ENCODE measurements at regions not wholly inside any gene's neighbourhood (a gene's known extent, or its start where the extent isn't known, plus 50 kb on each side); places are given as distances from the start of the nearest gene placed in this dataset.

DNA sequence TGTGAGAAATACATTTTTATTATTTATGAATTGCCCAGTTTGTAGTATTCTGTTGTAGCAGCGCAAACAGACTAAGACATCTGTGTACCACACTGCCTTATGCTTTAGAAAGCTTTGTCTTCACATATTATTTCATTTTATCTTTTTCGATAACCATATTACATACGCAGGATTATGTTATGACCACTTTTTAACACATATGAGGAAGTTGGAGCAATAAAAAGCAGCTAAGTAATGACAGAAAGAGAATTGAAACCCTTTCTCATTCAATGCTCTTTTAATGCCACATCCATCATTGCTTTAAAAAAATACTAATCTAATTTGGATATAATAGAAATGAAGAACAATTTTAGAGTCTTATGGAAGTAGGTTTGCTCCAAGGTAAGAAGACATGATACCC is 99.7 kb downstream of the CT47B1 start:
- TF ChIP-seq FOXA2 (IDR thresholded peaks at IDR 0.05) (no peak), TAF1 (conservative IDR thresholded peaks at IDR 0.05) (no peak), HNF4G (IDR thresholded peaks at IDR 0.05) (no peak), RAD21 (IDR thresholded peaks at IDR 0.05) (no peak), YY1 (IDR thresholded peaks at IDR 0.05) (no peak), GABPA (IDR thresholded peaks at IDR 0.05 in 1 of 2, conservative IDR thresholded peaks at IDR 0.05 in 1 of 2) (no peak), EGR1 (IDR thresholded peaks at IDR 0.05; ENCODE audit: low read depth in 2 of 2) (no peak), FOXA1 (IDR thresholded peaks at IDR 0.05) (no peak), RXRA (IDR thresholded peaks at IDR 0.05) (no peak), SP1 (IDR thresholded peaks at IDR 0.05) (no peak), JUND (IDR thresholded peaks at IDR 0.05) (no peak), NR2F2 (IDR thresholded peaks at IDR 0.05) (no peak), HNF4A (conservative IDR thresholded peaks at IDR 0.05) (no peak)
- TF ChIP-seq, protein P1, sequence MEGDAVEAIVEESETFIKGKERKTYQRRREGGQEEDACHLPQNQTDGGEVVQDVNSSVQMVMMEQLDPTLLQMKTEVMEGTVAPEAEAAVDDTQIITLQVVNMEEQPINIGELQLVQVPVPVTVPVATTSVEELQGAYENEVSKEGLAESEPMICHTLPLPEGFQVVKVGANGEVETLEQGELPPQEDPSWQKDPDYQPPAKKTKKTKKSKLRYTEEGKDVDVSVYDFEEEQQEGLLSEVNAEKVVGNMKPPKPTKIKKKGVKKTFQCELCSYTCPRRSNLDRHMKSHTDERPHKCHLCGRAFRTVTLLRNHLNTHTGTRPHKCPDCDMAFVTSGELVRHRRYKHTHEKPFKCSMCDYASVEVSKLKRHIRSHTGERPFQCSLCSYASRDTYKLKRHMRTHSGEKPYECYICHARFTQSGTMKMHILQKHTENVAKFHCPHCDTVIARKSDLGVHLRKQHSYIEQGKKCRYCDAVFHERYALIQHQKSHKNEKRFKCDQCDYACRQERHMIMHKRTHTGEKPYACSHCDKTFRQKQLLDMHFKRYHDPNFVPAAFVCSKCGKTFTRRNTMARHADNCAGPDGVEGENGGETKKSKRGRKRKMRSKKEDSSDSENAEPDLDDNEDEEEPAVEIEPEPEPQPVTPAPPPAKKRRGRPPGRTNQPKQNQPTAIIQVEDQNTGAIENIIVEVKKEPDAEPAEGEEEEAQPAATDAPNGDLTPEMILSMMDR (IDR thresholded peaks at IDR 0.05; ENCODE audit: low read depth, low read length, missing input control) = no peak
- TF ChIP-seq, protein P2, sequence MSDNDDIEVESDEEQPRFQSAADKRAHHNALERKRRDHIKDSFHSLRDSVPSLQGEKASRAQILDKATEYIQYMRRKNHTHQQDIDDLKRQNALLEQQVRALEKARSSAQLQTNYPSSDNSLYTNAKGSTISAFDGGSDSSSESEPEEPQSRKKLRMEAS (IDR thresholded peaks at IDR 0.05) = no peak
- TF ChIP-seq, protein P3, sequence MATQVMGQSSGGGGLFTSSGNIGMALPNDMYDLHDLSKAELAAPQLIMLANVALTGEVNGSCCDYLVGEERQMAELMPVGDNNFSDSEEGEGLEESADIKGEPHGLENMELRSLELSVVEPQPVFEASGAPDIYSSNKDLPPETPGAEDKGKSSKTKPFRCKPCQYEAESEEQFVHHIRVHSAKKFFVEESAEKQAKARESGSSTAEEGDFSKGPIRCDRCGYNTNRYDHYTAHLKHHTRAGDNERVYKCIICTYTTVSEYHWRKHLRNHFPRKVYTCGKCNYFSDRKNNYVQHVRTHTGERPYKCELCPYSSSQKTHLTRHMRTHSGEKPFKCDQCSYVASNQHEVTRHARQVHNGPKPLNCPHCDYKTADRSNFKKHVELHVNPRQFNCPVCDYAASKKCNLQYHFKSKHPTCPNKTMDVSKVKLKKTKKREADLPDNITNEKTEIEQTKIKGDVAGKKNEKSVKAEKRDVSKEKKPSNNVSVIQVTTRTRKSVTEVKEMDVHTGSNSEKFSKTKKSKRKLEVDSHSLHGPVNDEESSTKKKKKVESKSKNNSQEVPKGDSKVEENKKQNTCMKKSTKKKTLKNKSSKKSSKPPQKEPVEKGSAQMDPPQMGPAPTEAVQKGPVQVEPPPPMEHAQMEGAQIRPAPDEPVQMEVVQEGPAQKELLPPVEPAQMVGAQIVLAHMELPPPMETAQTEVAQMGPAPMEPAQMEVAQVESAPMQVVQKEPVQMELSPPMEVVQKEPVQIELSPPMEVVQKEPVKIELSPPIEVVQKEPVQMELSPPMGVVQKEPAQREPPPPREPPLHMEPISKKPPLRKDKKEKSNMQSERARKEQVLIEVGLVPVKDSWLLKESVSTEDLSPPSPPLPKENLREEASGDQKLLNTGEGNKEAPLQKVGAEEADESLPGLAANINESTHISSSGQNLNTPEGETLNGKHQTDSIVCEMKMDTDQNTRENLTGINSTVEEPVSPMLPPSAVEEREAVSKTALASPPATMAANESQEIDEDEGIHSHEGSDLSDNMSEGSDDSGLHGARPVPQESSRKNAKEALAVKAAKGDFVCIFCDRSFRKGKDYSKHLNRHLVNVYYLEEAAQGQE (IDR thresholded peaks at IDR 0.05) = no peak
- TF ChIP-seq, protein P4, sequence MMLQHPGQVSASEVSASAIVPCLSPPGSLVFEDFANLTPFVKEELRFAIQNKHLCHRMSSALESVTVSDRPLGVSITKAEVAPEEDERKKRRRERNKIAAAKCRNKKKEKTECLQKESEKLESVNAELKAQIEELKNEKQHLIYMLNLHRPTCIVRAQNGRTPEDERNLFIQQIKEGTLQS (IDR thresholded peaks at IDR 0.05) = no peak
- TF ChIP-seq, protein P5, sequence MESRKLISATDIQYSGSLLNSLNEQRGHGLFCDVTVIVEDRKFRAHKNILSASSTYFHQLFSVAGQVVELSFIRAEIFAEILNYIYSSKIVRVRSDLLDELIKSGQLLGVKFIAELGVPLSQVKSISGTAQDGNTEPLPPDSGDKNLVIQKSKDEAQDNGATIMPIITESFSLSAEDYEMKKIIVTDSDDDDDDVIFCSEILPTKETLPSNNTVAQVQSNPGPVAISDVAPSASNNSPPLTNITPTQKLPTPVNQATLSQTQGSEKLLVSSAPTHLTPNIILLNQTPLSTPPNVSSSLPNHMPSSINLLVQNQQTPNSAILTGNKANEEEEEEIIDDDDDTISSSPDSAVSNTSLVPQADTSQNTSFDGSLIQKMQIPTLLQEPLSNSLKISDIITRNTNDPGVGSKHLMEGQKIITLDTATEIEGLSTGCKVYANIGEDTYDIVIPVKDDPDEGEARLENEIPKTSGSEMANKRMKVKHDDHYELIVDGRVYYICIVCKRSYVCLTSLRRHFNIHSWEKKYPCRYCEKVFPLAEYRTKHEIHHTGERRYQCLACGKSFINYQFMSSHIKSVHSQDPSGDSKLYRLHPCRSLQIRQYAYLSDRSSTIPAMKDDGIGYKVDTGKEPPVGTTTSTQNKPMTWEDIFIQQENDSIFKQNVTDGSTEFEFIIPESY (IDR thresholded peaks at IDR 0.05) = no peak
- Histone ChIP-seq H3K9me3 (ENCODE audit: control insufficient read depth in 4 of 4, low read length in 3 of 4) (no peaks in the 10 kb centered on the region), H3K4me3 (ENCODE audit: low read depth in 1 of 3, low read length in 3 of 3) (no peak overlapping the region), H3K9ac (ENCODE audit: low read depth in 1 of 2, low read length in 2 of 2) (no peak overlapping the region), H3K4me1 (ENCODE audit: control insufficient read depth in 4 of 4, insufficient read depth in 4 of 4, low read length in 3 of 4) (no peaks in the 10 kb centered on the region), H3K27ac (ENCODE audit: low read depth in 1 of 2, low read length in 2 of 2) (no peak overlapping the region), H3K27me3 (ENCODE audit: control insufficient read depth in 4 of 4, insufficient read depth in 4 of 4, low read length in 3 of 4) (no peaks in the 10 kb centered on the region), H3K36me3 (ENCODE audit: control insufficient read depth in 4 of 4, insufficient read depth in 3 of 4, low read depth in 1 of 4, low read length in 3 of 4) (no peaks in the 10 kb centered on the region)
- WGBS = 96% methylated on average over 3 of the region's 3 CpGs
- no peak for DNase-seq (ENCODE audit: low spot score)

All from liver (tissue), 8 donors.